ENCODE measurements at regions not wholly inside any gene's neighbourhood (a gene's known extent, or its start where the extent isn't known, plus 50 kb on each side); places are given as distances from the start of the nearest gene placed in this dataset.

GRCh38 chr7:50226145-50226544 is 78.4 kb upstream of the IKZF1 start:
- no peak for DNase-seq (ENCODE audit: low read depth)
- TF ChIP-seq CTCF (IDR thresholded peaks at IDR 0.05; ENCODE audit: insufficient read depth, low read depth, low read length), result no peak
- no peak overlapping the region for H3K4me3 ChIP-seq (ENCODE audit: low read depth, low read length)

DNA sequence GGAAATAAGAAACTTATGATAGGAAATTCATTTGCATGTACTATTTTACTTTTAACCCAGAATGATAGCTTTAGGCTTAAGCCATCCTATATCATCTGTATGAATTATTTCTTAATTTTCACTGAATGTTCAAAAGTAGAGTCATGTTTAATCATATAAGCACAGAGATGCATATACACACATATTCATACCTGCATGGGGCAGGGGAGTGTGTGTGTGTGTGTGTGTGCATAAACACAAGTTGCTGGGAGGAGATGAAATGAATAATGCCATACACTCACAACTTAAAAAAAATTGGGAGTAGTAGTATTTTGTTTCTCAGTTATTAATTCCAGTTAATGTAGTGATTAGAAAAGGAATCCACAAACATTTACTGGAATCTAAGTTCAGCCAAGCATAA is 83.1 kb upstream of the IKZF1 start:
- no peak for DNase-seq (ENCODE audit: low read depth)
- TF ChIP-seq CTCF (IDR thresholded peaks at IDR 0.05; ENCODE audit: insufficient read depth, low read depth, low read length), result no peak
- no peak overlapping the region for H3K4me3 ChIP-seq (ENCODE audit: low read depth, low read length)

GRCh38 chr7:50221028-50221427 is 83.5 kb upstream of the IKZF1 start:
- no peak for TF ChIP-seq CTCF (IDR thresholded peaks at IDR 0.05; ENCODE audit: insufficient read depth, low read depth, low read length)
- H3K4me3 ChIP-seq (ENCODE audit: low read depth, low read length), result no peak overlapping the region
- DNase-seq (ENCODE audit: low read depth), result no peak

DNA sequence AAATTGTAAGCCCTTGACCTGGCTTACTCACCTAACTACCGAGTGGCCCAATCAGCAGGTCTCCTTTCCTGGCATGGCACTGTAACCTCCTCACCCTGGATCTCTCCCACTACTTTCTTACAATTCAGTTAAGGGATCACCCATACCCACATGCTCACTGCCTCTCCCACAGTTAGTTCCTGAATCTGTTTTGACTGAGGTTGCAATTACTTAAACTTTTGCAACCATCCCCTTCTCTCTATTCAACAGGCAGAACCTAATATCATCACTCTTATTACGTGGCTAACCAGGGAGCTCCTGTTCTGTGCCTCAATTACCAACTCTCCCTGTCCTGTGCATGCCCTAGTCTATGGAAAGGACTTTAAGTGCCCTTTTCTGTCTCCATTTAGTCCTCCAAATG is 84.2 kb upstream of the IKZF1 start:
- no peak overlapping the region for H3K4me3 ChIP-seq (ENCODE audit: low read depth, low read length)
- no peak for TF ChIP-seq CTCF (IDR thresholded peaks at IDR 0.05; ENCODE audit: insufficient read depth, low read depth, low read length)
- DNase-seq (ENCODE audit: low read depth), result no peak

GRCh38 chr7:50217821-50218281 is 86.7 kb upstream of the IKZF1 start:
- no peak for TF ChIP-seq CTCF (IDR thresholded peaks at IDR 0.05; ENCODE audit: insufficient read depth, low read depth, low read length)
- no peak overlapping the region for H3K4me3 ChIP-seq (ENCODE audit: low read depth, low read length)
- DNase-seq (ENCODE audit: low read depth), result no peak

GRCh38 chr7:50217401-50217800 is 87.1 kb upstream of the IKZF1 start:
- TF ChIP-seq CTCF (IDR thresholded peaks at IDR 0.05; ENCODE audit: insufficient read depth, low read depth, low read length), result no peak
- no peak for DNase-seq (ENCODE audit: low read depth)
- no peak overlapping the region for H3K4me3 ChIP-seq (ENCODE audit: low read depth, low read length)

DNA sequence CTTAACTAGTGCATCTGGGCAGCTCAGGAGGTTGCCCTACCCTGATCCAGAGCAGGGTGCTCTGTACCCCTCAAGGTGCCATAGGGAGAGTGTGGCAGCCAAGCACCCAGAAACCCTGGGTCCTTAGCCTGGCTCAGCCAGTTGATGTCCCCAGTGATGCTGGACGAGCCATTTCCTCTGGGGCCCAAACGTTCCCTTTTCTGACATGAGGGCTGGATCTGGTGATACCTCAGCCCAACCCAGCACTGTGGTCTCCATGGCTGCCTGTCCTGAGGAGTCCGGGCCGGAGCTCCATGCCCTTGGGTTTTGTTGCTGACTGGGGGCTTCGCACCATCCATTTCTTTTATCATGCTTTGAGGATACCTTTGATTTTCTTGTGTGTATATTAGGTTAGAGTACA is 87.9 kb upstream of the IKZF1 start:
- DNase-seq (ENCODE audit: low read depth), result no peak
- no peak for TF ChIP-seq CTCF (IDR thresholded peaks at IDR 0.05; ENCODE audit: insufficient read depth, low read depth, low read length)
- no peak overlapping the region for H3K4me3 ChIP-seq (ENCODE audit: low read depth, low read length)

All from fibroblast of villous mesenchyme (primary cell).